ENCODE measurements at regions not wholly inside any gene's neighbourhood (a gene's known extent, or its start where the extent isn't known, plus 50 kb on each side); places are given as distances from the start of the nearest gene placed in this dataset.

DNA sequence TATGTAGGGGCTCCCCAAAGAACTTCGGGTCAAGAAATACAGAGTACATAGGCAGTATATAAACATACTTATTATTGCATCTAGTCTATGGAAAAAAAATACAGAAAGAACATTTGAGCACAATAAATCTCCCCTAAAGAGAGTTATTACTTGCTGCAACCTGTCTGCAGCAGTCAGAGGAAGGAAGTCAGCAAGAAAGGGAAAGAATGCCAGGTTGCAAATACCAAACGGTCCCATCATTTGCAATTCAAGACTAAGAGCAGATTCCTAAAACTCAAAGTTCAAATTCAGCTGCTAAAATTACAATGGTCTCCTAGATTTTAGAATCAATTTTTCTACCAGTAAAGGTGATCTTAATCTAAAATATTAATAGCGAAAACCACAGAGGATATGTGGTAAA, 236.2 kb upstream of the NUDT6 start:
- DNase-seq (no peak), ATAC-seq (replicated peaks in 1 of 4) (no peak)
- Mint-ChIP-seq H3K4me1 (no peaks in the 10 kb centered on the region), H3K4me3 (no peak overlapping the region), H3K9me3 (no peaks in the 10 kb centered on the region), H3K27me3 (no peaks in the 10 kb centered on the region), H3K27ac (no peak overlapping the region), H3K36me3 (peaks cover 3% of the 10 kb centered on the region)
- Histone ChIP-seq H3K27me3 (replicated peaks in 1 of 2; ENCODE audit: control insufficient read depth in 2 of 2, extremely low read depth in 1 of 2, insufficient read depth in 2 of 2, low read length in 1 of 2) (no peaks in the 10 kb centered on the region), H3K27ac (ENCODE audit: low read length) (no peak overlapping the region), H3K4me1 (ENCODE audit: control insufficient read depth in 1 of 2, extremely low read depth in 1 of 2, insufficient read depth in 2 of 2, low read length in 2 of 2) (peaks cover 0 to 2% of the 10 kb centered on the region in 2 experiments), H3K36me3 (ENCODE audit: control insufficient read depth in 2 of 2, extremely low read depth in 1 of 2, insufficient read depth in 1 of 2, low read length in 1 of 2) (no peaks in the 10 kb centered on the region), H3K9me3 (no peaks in the 10 kb centered on the region), H3K4me3 (ENCODE audit: control insufficient read depth in 1 of 2, extremely low read depth in 1 of 2, low read length in 1 of 2) (no peak overlapping the region)
- ChIA-PET POLR2A (no interaction called here), CTCF (no interaction called here)
- WGBS (ENCODE audit: insufficient coverage), result no CpG with 5 or more reads among the region's 3 CpGs

DNA sequence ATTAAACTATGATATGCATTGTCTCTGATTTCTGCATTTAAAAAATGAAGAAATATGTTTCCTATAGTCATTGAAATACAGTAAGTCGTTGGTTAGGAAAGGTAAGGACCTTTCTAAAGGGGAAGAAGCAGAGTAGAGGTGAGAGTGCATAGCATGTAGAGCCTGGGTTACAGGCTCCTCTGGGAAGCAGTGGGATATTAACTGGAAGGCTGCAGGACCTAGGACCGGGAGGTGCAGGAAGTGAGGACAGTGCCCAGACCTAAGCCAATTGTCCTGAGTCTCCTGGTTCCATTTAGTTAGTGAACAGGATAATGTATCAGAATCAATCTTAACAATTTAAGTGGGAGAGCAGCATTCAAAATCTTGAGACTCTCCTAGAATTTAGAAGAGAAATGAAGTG, 237.1 kb upstream of the NUDT6 start:
- Histone ChIP-seq H3K27ac (ENCODE audit: low read length) (no peak overlapping the region), H3K36me3 (ENCODE audit: control insufficient read depth in 2 of 2, extremely low read depth in 1 of 2, insufficient read depth in 1 of 2, low read length in 1 of 2) (no peaks in the 10 kb centered on the region), H3K27me3 (replicated peaks in 1 of 2; ENCODE audit: control insufficient read depth in 2 of 2, extremely low read depth in 1 of 2, insufficient read depth in 2 of 2, low read length in 1 of 2) (no peaks in the 10 kb centered on the region), H3K9me3 (no peaks in the 10 kb centered on the region), H3K4me1 (ENCODE audit: control insufficient read depth in 1 of 2, extremely low read depth in 1 of 2, insufficient read depth in 2 of 2, low read length in 2 of 2) (peaks cover 0 to 2% of the 10 kb centered on the region in 2 experiments), H3K4me3 (ENCODE audit: control insufficient read depth in 1 of 2, extremely low read depth in 1 of 2, low read length in 1 of 2) (no peak overlapping the region)
- H3K27ac Mint-ChIP-seq, result no peak overlapping the region
- H3K9me3 Mint-ChIP-seq, result no peaks in the 10 kb centered on the region
- no peaks in the 10 kb centered on the region for H3K27me3 Mint-ChIP-seq
- peaks cover 3% of the 10 kb centered on the region for H3K36me3 Mint-ChIP-seq
- CTCF ChIA-PET, result no interaction called here
- ATAC-seq (replicated peaks in 1 of 4), result no peak
- no peaks in the 10 kb centered on the region for H3K4me1 Mint-ChIP-seq
- DNase-seq, result no peak
- POLR2A ChIA-PET, result interaction anchor here in 1 of 2 donors (0.5 kb wide), 1 partner anchor 132 kb away, joined by 4 read pairs; no protein-coding TSS in a partner anchor
- H3K4me3 Mint-ChIP-seq, result no peak overlapping the region
- 86% methylated on average over 1 of the region's 2 CpGs for WGBS (ENCODE audit: insufficient coverage)

DNA sequence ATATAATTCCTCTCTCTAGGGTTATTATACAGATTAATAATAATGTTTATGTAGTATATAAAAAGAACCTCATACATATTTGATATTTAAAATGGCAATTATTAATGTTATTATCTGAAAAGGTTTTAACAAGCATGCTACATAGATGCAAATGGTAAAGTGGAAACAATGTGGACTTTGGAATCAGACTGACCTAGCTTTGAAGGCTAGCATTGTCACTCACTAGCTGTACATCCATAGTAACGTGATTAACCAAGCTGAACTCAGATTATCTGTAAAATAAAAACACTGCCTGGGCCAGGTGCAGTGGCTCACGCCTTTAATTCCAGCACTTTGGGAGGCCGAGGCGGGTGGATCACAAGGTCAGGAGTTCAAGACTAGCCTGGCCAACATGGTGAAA, 233.7 kb upstream of the SPRY1 start:
- Histone ChIP-seq H3K36me3 (ENCODE audit: control insufficient read depth in 2 of 2, extremely low read depth in 1 of 2, insufficient read depth in 1 of 2, low read length in 1 of 2) (no peaks in the 10 kb centered on the region), H3K4me3 (ENCODE audit: control insufficient read depth in 1 of 2, extremely low read depth in 1 of 2, low read length in 1 of 2) (no peak overlapping the region), H3K27me3 (replicated peaks in 1 of 2; ENCODE audit: control insufficient read depth in 2 of 2, extremely low read depth in 1 of 2, insufficient read depth in 2 of 2, low read length in 1 of 2) (no peaks in the 10 kb centered on the region), H3K27ac (ENCODE audit: low read length) (no peak overlapping the region), H3K4me1 (ENCODE audit: control insufficient read depth in 1 of 2, extremely low read depth in 1 of 2, insufficient read depth in 2 of 2, low read length in 2 of 2) (peaks cover 0 to 2% of the 10 kb centered on the region in 2 experiments), H3K9me3 (no peaks in the 10 kb centered on the region)
- Mint-ChIP-seq H3K4me3 (no peak overlapping the region), H3K9me3 (no peaks in the 10 kb centered on the region), H3K27me3 (no peaks in the 10 kb centered on the region), H3K27ac (no peak overlapping the region), H3K36me3 (no peaks in the 10 kb centered on the region), H3K4me1 (no peaks in the 10 kb centered on the region)
- DNase-seq, result no peak
- WGBS (ENCODE audit: insufficient coverage), result 100% methylated on average over 3 of the region's 4 CpGs
- CTCF ChIA-PET, result interaction anchor here in 1 of 2 donors (0.5 kb wide), 1 partner anchor 19 kb away, joined by 3 read pairs; no protein-coding TSS in a partner anchor
- no peak for ATAC-seq (replicated peaks in 1 of 4)
- POLR2A ChIA-PET, result no interaction called here

DNA sequence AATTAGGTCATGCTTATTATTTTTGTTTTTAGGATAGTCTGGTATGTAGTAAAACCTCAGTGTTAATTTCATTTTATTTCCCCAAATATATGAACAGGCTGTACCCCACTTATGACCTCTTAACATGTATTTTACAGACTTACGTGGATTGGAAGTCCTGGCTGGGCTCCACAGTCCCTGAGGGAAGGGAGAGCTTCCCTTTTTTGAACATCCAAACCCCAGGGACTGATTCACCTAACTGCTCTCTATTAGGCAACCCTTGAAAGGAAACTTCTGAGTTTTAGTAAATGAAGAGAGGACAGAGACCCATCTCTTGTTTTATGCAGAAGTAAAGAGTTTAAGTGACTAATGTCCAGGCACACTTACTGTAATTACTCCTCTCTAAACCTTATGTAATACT, 233.1 kb upstream of the SPRY1 start:
- peaks cover 0 to 2% of the 10 kb centered on the region in 2 experiments for H3K4me1 ChIP-seq (ENCODE audit: control insufficient read depth in 1 of 2, extremely low read depth in 1 of 2, insufficient read depth in 2 of 2, low read length in 2 of 2)
- no peaks in the 10 kb centered on the region for H3K27me3 Mint-ChIP-seq
- no peaks in the 10 kb centered on the region for H3K27me3 ChIP-seq (replicated peaks in 1 of 2; ENCODE audit: control insufficient read depth in 2 of 2, extremely low read depth in 1 of 2, insufficient read depth in 2 of 2, low read length in 1 of 2)
- no peak overlapping the region for H3K4me3 ChIP-seq (ENCODE audit: control insufficient read depth in 1 of 2, extremely low read depth in 1 of 2, low read length in 1 of 2)
- H3K4me3 Mint-ChIP-seq, result no peak overlapping the region
- no peak for ATAC-seq (replicated peaks in 1 of 4)
- H3K27ac ChIP-seq (ENCODE audit: low read length), result no peak overlapping the region
- H3K9me3 ChIP-seq, result no peaks in the 10 kb centered on the region
- CTCF ChIA-PET, result interaction anchor here in 1 of 2 donors (0.5 kb wide), 1 partner anchor 20 kb away, joined by 3 read pairs; no protein-coding TSS in a partner anchor
- POLR2A ChIA-PET, result no interaction called here
- no CpG with 5 or more reads among the region's 1 CpG for WGBS (ENCODE audit: insufficient coverage)
- no peak overlapping the region for H3K27ac Mint-ChIP-seq
- no peaks in the 10 kb centered on the region for H3K36me3 Mint-ChIP-seq
- no peaks in the 10 kb centered on the region for H3K9me3 Mint-ChIP-seq
- H3K4me1 Mint-ChIP-seq, result no peaks in the 10 kb centered on the region
- H3K36me3 ChIP-seq (ENCODE audit: control insufficient read depth in 2 of 2, extremely low read depth in 1 of 2, insufficient read depth in 1 of 2, low read length in 1 of 2), result no peaks in the 10 kb centered on the region
- DNase-seq, result no peak

GRCh38 chr4:123166023-123166422, 230.6 kb upstream of the SPRY1 start:
- H3K27ac ChIP-seq (ENCODE audit: low read length), result no peak overlapping the region
- no peaks in the 10 kb centered on the region for H3K9me3 ChIP-seq
- H3K27ac Mint-ChIP-seq, result no peak overlapping the region
- no peaks in the 10 kb centered on the region for H3K27me3 ChIP-seq (replicated peaks in 1 of 2; ENCODE audit: control insufficient read depth in 2 of 2, extremely low read depth in 1 of 2, insufficient read depth in 2 of 2, low read length in 1 of 2)
- no peaks in the 10 kb centered on the region for H3K36me3 ChIP-seq (ENCODE audit: control insufficient read depth in 2 of 2, extremely low read depth in 1 of 2, insufficient read depth in 1 of 2, low read length in 1 of 2)
- H3K36me3 Mint-ChIP-seq, result peaks cover 5% of the 10 kb centered on the region
- H3K4me1 ChIP-seq (ENCODE audit: control insufficient read depth in 1 of 2, extremely low read depth in 1 of 2, insufficient read depth in 2 of 2, low read length in 2 of 2), result no peaks in the 10 kb centered on the region
- no peaks in the 10 kb centered on the region for H3K27me3 Mint-ChIP-seq
- H3K4me3 ChIP-seq (ENCODE audit: control insufficient read depth in 1 of 2, extremely low read depth in 1 of 2, low read length in 1 of 2), result no peak overlapping the region
- ATAC-seq (replicated peaks in 1 of 4) (no peak), DNase-seq (no peak)
- H3K4me1 Mint-ChIP-seq, result no peaks in the 10 kb centered on the region
- WGBS (ENCODE audit: insufficient coverage), result no CpG with 5 or more reads among the region's 3 CpGs
- ChIA-PET CTCF (no interaction called here), POLR2A (no interaction called here)
- H3K9me3 Mint-ChIP-seq, result no peaks in the 10 kb centered on the region
- no peak overlapping the region for H3K4me3 Mint-ChIP-seq

- Mint-ChIP-seq H3K36me3 (peaks cover 10% of the 10 kb centered on the region), H3K4me3 (no peak overlapping the region), H3K4me1 (no peaks in the 10 kb centered on the region), H3K9me3 (peaks cover 0 to 3% (median 0%) of the 10 kb centered on the region in 3 donors), H3K27ac (no peak overlapping the region), H3K27me3 (no peaks in the 10 kb centered on the region)
- DNase-seq (no peak), ATAC-seq (replicated peaks in 1 of 4) (no peak)
- Histone ChIP-seq H3K27ac (ENCODE audit: low read length) (no peak overlapping the region), H3K4me3 (ENCODE audit: control insufficient read depth in 1 of 2, extremely low read depth in 1 of 2, low read length in 1 of 2) (no peak overlapping the region), H3K27me3 (replicated peaks in 1 of 2; ENCODE audit: control insufficient read depth in 2 of 2, extremely low read depth in 1 of 2, insufficient read depth in 2 of 2, low read length in 1 of 2) (no peaks in the 10 kb centered on the region), H3K4me1 (ENCODE audit: control insufficient read depth in 1 of 2, extremely low read depth in 1 of 2, insufficient read depth in 2 of 2, low read length in 2 of 2) (no peaks in the 10 kb centered on the region), H3K9me3 (no peaks in the 10 kb centered on the region), H3K36me3 (ENCODE audit: control insufficient read depth in 2 of 2, extremely low read depth in 1 of 2, insufficient read depth in 1 of 2, low read length in 1 of 2) (no peaks in the 10 kb centered on the region)
- ChIA-PET CTCF (no interaction called here), POLR2A (no interaction called here)
Observed at GRCh38 chr4:123167931-123168330, 228.7 kb upstream of the SPRY1 start.

GRCh38 chr4:123168812-123169211, 227.8 kb upstream of the SPRY1 start:
- H3K9me3 Mint-ChIP-seq, result peaks cover 0 to 3% (median 0%) of the 10 kb centered on the region in 3 donors
- no peaks in the 10 kb centered on the region for H3K9me3 ChIP-seq
- DNase-seq (no peak), ATAC-seq (replicated peaks in 1 of 4) (no peak)
- H3K4me1 ChIP-seq (ENCODE audit: control insufficient read depth in 1 of 2, extremely low read depth in 1 of 2, insufficient read depth in 2 of 2, low read length in 2 of 2), result no peaks in the 10 kb centered on the region
- CTCF ChIA-PET, result interaction anchor here in 1 of 2 donors (0.5 kb wide), 1 partner anchor 21 kb away, joined by 10 read pairs; no protein-coding TSS in a partner anchor
- no peaks in the 10 kb centered on the region for H3K27me3 ChIP-seq (replicated peaks in 1 of 2; ENCODE audit: control insufficient read depth in 2 of 2, extremely low read depth in 1 of 2, insufficient read depth in 2 of 2, low read length in 1 of 2)
- no peak overlapping the region for H3K27ac ChIP-seq (ENCODE audit: low read length)
- H3K27me3 Mint-ChIP-seq, result no peaks in the 10 kb centered on the region
- H3K4me1 Mint-ChIP-seq, result no peaks in the 10 kb centered on the region
- H3K4me3 ChIP-seq (ENCODE audit: control insufficient read depth in 1 of 2, extremely low read depth in 1 of 2, low read length in 1 of 2), result no peak overlapping the region
- POLR2A ChIA-PET, result no interaction called here
- no peak overlapping the region for H3K27ac Mint-ChIP-seq
- WGBS (ENCODE audit: insufficient coverage), result 64% methylated on average over 2 of the region's 2 CpGs
- H3K4me3 Mint-ChIP-seq, result no peak overlapping the region
- peaks cover 11% of the 10 kb centered on the region for H3K36me3 Mint-ChIP-seq
- no peaks in the 10 kb centered on the region for H3K36me3 ChIP-seq (ENCODE audit: control insufficient read depth in 2 of 2, extremely low read depth in 1 of 2, insufficient read depth in 1 of 2, low read length in 1 of 2)

Data from T-cell (primary cell).